ENCODE measurements at regions not wholly inside any gene's neighbourhood (a gene's known extent, or its start where the extent isn't known, plus 50 kb on each side); places are given as distances from the start of the nearest gene placed in this dataset.

- Histone ChIP-seq H3K27me3 (ENCODE audit: insufficient read depth, low read depth) (no peaks in the 10 kb centered on the region), H3K4me3 (IDR thresholded peaks at IDR 0.05; ENCODE audit: insufficient read depth, low read depth, low read length) (no peak overlapping the region), H4K20me1 (ENCODE audit: insufficient read depth) (no peaks in the 10 kb centered on the region), H3K79me2 (ENCODE audit: insufficient read depth, low read depth) (no peaks in the 10 kb centered on the region), H3K9ac (no peak overlapping the region), H3K36me3 (ENCODE audit: insufficient read depth) (no peaks in the 10 kb centered on the region), H2AFZ (ENCODE audit: low read depth) (no peak overlapping the region), H3K4me2 (no peak overlapping the region), H3K27ac (no peak overlapping the region), H3K4me1 (ENCODE audit: low read depth, poor library complexity, severe bottlenecking) (no peaks in the 10 kb centered on the region)
- TF ChIP-seq, protein P1, sequence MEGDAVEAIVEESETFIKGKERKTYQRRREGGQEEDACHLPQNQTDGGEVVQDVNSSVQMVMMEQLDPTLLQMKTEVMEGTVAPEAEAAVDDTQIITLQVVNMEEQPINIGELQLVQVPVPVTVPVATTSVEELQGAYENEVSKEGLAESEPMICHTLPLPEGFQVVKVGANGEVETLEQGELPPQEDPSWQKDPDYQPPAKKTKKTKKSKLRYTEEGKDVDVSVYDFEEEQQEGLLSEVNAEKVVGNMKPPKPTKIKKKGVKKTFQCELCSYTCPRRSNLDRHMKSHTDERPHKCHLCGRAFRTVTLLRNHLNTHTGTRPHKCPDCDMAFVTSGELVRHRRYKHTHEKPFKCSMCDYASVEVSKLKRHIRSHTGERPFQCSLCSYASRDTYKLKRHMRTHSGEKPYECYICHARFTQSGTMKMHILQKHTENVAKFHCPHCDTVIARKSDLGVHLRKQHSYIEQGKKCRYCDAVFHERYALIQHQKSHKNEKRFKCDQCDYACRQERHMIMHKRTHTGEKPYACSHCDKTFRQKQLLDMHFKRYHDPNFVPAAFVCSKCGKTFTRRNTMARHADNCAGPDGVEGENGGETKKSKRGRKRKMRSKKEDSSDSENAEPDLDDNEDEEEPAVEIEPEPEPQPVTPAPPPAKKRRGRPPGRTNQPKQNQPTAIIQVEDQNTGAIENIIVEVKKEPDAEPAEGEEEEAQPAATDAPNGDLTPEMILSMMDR (conservative IDR thresholded peaks at IDR 0.05; ENCODE audit: low read depth, low read length): no peak
Measured at GRCh38 chr10:130763491-130763890, 548.0 kb downstream of the TCERG1L start.

- Histone ChIP-seq H3K27ac (no peak overlapping the region), H2AFZ (ENCODE audit: low read depth) (no peak overlapping the region), H3K4me2 (no peak overlapping the region), H3K4me1 (ENCODE audit: low read depth, poor library complexity, severe bottlenecking) (no peaks in the 10 kb centered on the region), H4K20me1 (ENCODE audit: insufficient read depth) (no peaks in the 10 kb centered on the region), H3K4me3 (IDR thresholded peaks at IDR 0.05; ENCODE audit: insufficient read depth, low read depth, low read length) (no peak overlapping the region), H3K36me3 (ENCODE audit: insufficient read depth) (no peaks in the 10 kb centered on the region), H3K27me3 (ENCODE audit: insufficient read depth, low read depth) (no peaks in the 10 kb centered on the region), H3K79me2 (ENCODE audit: insufficient read depth, low read depth) (no peaks in the 10 kb centered on the region), H3K9ac (no peak overlapping the region)
- TF ChIP-seq, protein P1 (conservative IDR thresholded peaks at IDR 0.05; ENCODE audit: low read depth, low read length): no peak
Measured at GRCh38 chr10:130764651-130765050, 546.9 kb downstream of the TCERG1L start.

GRCh38 chr10:130766071-130766470 lies 545.5 kb downstream of the TCERG1L start:
- no peaks in the 10 kb centered on the region for H3K4me1 ChIP-seq (ENCODE audit: low read depth, poor library complexity, severe bottlenecking)
- TF ChIP-seq, protein P1 (conservative IDR thresholded peaks at IDR 0.05; ENCODE audit: low read depth, low read length): no peak
- no peak overlapping the region for H2AFZ ChIP-seq (ENCODE audit: low read depth)
- no peak overlapping the region for H3K4me3 ChIP-seq (IDR thresholded peaks at IDR 0.05; ENCODE audit: insufficient read depth, low read depth, low read length)
- no peaks in the 10 kb centered on the region for H3K79me2 ChIP-seq (ENCODE audit: insufficient read depth, low read depth)
- no peak overlapping the region for H3K4me2 ChIP-seq
- H4K20me1 ChIP-seq (ENCODE audit: insufficient read depth): no peaks in the 10 kb centered on the region
- H3K27ac ChIP-seq: no peak overlapping the region
- H3K27me3 ChIP-seq (ENCODE audit: insufficient read depth, low read depth): no peaks in the 10 kb centered on the region
- no peak overlapping the region for H3K9ac ChIP-seq
- H3K36me3 ChIP-seq (ENCODE audit: insufficient read depth): no peaks in the 10 kb centered on the region

DNA sequence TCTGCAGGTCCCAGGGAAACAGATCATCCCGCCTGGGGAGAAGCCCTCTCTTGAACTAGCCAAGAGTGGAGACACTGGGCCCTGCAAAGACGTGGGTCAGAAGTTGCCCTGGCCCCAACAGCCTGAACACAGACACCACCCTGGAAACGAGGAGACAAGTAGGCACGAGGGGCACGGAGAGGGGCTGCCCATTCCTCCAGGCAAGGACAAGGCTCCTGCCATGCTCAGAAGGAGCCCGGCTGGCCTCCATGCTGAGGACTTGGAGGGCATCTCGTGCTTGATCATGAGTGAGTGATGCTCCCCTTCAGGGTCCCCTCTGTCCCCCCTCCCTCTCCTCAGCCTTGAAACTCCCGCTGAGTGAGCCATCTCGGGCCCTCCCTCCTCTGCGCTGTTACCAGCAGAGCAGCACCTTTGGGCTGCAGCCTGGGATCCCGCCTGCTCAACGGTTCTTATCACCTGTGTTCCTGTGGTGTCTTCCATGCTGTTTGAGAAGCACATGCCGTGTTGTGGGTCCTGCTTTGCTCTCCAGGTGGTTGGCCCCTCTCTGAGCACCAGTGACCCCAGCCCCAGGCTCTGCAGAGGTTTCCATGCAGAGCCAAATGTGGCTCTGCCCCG lies 544.3 kb downstream of the TCERG1L start:
- H3K27ac ChIP-seq: no peak overlapping the region
- no peak overlapping the region for H3K4me2 ChIP-seq
- H3K36me3 ChIP-seq (ENCODE audit: insufficient read depth): no peaks in the 10 kb centered on the region
- H3K4me3 ChIP-seq (IDR thresholded peaks at IDR 0.05; ENCODE audit: insufficient read depth, low read depth, low read length): no peak overlapping the region
- no peak overlapping the region for H2AFZ ChIP-seq (ENCODE audit: low read depth)
- no peaks in the 10 kb centered on the region for H3K27me3 ChIP-seq (ENCODE audit: insufficient read depth, low read depth)
- H3K4me1 ChIP-seq (ENCODE audit: low read depth, poor library complexity, severe bottlenecking): no peaks in the 10 kb centered on the region
- no peak overlapping the region for H3K9ac ChIP-seq
- no peaks in the 10 kb centered on the region for H3K79me2 ChIP-seq (ENCODE audit: insufficient read depth, low read depth)
- H4K20me1 ChIP-seq (ENCODE audit: insufficient read depth): no peaks in the 10 kb centered on the region
- TF ChIP-seq, protein P1 (conservative IDR thresholded peaks at IDR 0.05; ENCODE audit: low read depth, low read length): no peak

Data from KMS-11 (cell line).